ENCODE measurements at regions not wholly inside any gene's neighbourhood (a gene's known extent, or its start where the extent isn't known, plus 50 kb on each side); places are given as distances from the start of the nearest gene placed in this dataset.
A peak's percentile ranks its signal among the peaks of the same experiment; 100 is the strongest.
"Not testable (repeated sequence)": the region's sequence is repeated elsewhere in the genome, so short reads cannot be mapped to it uniquely, and the experiment has no call there.

GRCh38 chr2:183459466-183459865 is 335.2 kb downstream of the NUP35 start:
- no peak for DNase-seq (ENCODE audit: low read depth)

DNA sequence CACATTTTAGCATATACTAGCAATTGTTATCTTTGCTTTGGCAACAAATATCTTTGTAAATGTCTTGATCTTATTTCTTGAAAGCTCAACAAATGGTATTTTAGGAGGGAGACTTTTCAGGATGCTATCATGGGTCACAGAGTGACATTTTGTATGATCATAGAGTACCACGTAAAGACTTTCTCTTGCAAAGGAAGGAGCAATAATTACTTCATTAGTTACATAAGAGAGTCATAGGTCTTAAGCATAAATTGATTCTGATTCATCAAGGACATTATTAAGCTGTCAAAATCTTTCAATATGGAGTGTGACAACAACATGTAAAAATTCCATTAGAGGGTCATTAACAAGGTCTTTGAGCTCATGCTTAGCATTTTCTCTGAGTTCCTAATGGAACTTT is 339.6 kb downstream of the NUP35 start:
- no peak for DNase-seq (ENCODE audit: low read depth)

GRCh38 chr2:183465048-183465447 is 340.8 kb downstream of the NUP35 start:
- DNase-seq (ENCODE audit: low read depth), result no peak

- DNase-seq (ENCODE audit: low read depth), result no peak
Measured at GRCh38 chr2:183474912-183475695, 350.9 kb downstream of the NUP35 start.

- DNase-seq (ENCODE audit: low read depth), result no peak
Measured at GRCh38 chr2:183476490-183476889, 352.2 kb downstream of the NUP35 start.

DNA sequence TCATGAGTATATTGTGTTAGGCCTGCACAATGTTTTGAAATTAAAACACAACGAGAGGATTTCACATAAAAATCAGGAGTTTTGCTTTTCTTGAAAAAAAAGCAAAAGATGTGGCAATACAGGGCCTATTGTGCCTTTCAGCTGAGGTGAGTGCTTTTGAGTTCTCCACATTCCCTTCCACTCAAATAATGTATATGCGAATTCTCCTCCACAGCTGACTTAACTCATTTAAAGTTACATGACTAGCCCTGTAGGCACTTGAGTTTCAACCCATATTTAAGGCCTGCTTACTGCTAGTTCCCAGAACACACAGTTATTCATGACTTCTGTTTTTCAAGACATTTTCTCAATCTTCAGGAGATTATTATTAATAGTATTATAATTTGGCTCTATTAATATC is 353.1 kb downstream of the NUP35 start:
- no peak for DNase-seq (ENCODE audit: low read depth)

- not testable (repeated sequence) for DNase-seq (ENCODE audit: low read depth)
Measured at GRCh38 chr2:183478941-183479595, 354.8 kb downstream of the NUP35 start.

GRCh38 chr2:183487326-183487725 is 363.1 kb downstream of the NUP35 start:
- no peak for DNase-seq (ENCODE audit: low read depth)

- no peak for DNase-seq (ENCODE audit: low read depth)
Measured at GRCh38 chr2:183488421-183488820, 364.2 kb downstream of the NUP35 start.

- DNase-seq (ENCODE audit: low read depth), result no peak
Measured at GRCh38 chr2:183490489-183490888, 366.2 kb downstream of the NUP35 start.

DNA sequence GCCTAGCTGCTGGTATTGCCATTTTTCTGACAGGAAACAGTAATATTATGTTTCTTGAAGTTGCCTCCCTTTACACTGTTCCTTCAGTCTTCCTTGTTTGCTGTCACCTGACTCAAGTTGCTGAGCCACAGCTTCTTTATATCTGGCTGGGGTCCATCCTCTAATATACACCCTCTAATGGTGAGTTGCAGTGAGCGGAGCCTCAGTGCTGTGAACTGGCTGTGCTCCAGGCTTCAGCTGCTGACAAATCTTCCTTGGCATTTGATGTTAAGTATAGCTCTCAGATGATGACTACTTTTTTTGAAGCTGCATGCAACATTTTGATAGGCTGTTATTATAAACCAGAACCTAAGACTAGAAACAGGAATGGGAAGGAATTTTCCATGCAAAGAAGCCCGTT is 366.7 kb downstream of the NUP35 start:
- DNase-seq (ENCODE audit: low read depth), result peak; percentile 18

DNA sequence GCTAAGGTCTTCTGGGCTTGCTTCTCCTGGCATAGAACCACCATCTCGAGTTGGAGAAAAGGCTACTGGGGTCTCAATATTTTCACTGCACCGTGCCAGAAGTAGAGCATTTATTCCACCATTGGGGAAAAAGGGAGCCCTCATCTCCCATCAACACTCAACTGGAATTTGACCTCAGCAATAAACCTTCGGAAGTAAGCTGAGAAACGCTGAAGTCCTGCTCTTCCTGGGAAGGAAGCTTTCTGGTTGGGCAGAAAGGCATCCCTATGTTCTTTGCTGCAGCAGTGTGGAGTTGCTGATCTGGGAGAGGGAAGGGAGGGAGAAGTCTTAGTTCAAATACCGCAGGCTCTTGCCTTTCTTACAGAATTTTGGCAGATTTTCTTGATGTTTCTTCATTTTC is 368.8 kb downstream of the NUP35 start:
- DNase-seq (ENCODE audit: low read depth), result no peak

- DNase-seq (ENCODE audit: low read depth), result no peak
Measured at GRCh38 chr2:183495079-183495478, 370.8 kb downstream of the NUP35 start.

GRCh38 chr2:183495589-183496267 is 371.5 kb downstream of the NUP35 start:
- DNase-seq (ENCODE audit: low read depth), result no peak

GRCh38 chr2:183497861-183498260 is 373.6 kb downstream of the NUP35 start:
- DNase-seq (ENCODE audit: low read depth), result no peak

GRCh38 chr2:183505911-183506310 is 381.7 kb downstream of the NUP35 start:
- no peak for DNase-seq (ENCODE audit: low read depth)

- DNase-seq (ENCODE audit: low read depth), result no peak
Measured at GRCh38 chr2:183511154-183511553, 386.9 kb downstream of the NUP35 start.

- no peak for DNase-seq (ENCODE audit: low read depth)
Measured at GRCh38 chr2:183519371-183520056, 395.3 kb downstream of the NUP35 start.

DNA sequence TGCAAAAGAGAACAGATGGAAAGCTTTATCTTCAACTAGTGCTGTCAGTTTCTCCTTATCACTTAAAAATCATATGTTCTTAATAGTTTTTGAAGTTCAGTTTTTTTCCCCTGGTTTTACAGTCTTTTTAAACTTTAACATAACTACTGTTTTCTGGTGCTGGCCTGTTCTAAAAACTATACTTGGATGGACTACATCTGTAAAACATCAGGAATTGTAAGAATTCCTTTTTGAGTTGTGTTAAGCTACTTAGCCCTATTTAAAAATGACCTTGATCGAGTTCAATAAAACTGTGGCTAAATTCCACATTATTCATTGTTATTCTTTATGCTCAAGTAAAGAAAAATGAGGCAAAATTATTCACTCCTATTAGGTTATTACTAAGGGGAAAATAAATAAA is 397.7 kb downstream of the NUP35 start:
- DNase-seq (ENCODE audit: low read depth), result no peak

DNA sequence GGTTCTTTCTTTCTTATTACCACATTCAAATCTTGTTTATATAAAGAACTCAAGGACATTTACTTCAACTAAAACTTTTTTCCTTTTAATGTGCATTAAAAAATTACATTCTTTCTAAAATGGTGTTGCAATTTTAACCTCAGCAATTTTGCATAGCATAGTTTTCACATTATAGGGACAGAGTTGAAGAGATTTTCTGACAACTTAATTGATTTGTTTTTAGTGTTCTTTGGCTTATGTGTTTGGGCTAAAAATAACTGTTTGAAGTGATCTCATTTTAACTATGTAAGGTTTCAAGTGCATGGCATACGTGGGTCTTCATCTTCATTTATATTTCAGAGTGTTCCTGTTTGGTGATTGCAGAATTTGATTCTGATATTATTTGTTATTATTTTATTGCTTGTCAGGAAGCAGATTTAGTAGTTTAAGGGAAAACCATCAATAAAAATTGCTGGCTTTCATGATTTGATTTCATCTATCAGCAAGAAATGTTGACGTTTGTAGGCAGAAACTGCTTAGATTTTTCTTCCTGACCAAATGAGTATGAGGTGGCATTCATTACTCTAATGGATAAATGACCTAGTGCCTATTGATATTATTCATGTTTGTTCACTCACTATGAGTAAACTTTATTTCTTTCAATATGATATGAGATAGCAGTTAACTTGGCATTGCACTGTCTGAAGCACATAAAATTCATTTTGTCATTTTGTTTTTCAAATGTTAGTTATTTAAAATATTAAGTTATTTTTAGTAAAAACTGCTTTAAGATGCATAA is 398.4 kb downstream of the NUP35 start:
- DNase-seq (ENCODE audit: low read depth), result no peak

GRCh38 chr2:183530333-183530901 is 406.2 kb downstream of the NUP35 start:
- DNase-seq (ENCODE audit: low read depth), result no peak

All from M059J (cell line).